Liver (tissue), 8 donors: ENCODE measurements at regions not wholly inside any gene's neighbourhood (a gene's known extent, or its start where the extent isn't known, plus 50 kb on each side); places are given as distances from the start of the nearest gene placed in this dataset.

Experiments
- DNase-seq: peaks from one replicate; pipeline ENCODE4 v3.0.0-alpha.2; 2017; ENCODE audit warnings: low spot score
- H3K27ac ChIP-seq, 2 donors: one replicate each; pipeline ENCODE4 v1.7.0; 2013; ENCODE audit warnings: inconsistent platforms in 2 of 2, low read length in 2 of 2, control low read depth in 1 of 2, low read depth in 1 of 2, mild to moderate bottlenecking in 1 of 2
- H3K27me3 ChIP-seq, 4 donors: one replicate each; pipeline versions ENCODE4 v1.6.1 to v1.7.0; 2013; ENCODE audit warnings: low read length in 3 of 4, inconsistent platforms in 1 of 4, mild to moderate bottlenecking in 1 of 4, moderate library complexity in 1 of 4; ENCODE audit not compliant: control insufficient read depth in 4 of 4, insufficient read depth in 4 of 4
- H3K36me3 ChIP-seq, 4 donors: one replicate each; pipeline versions ENCODE4 v1.6.1 to v1.7.0; 2013; ENCODE audit warnings: low read length in 3 of 4, mild to moderate bottlenecking in 3 of 4, low read depth in 1 of 4, moderate library complexity in 1 of 4; ENCODE audit not compliant: control insufficient read depth in 4 of 4, insufficient read depth in 3 of 4
- H3K4me1 ChIP-seq, 4 donors: one replicate each; pipeline versions ENCODE4 v1.6.1 to v1.7.0; 2013; ENCODE audit warnings: low read length in 3 of 4, mild to moderate bottlenecking in 3 of 4, moderate library complexity in 1 of 4; ENCODE audit not compliant: control insufficient read depth in 4 of 4, insufficient read depth in 4 of 4
- H3K4me3 ChIP-seq, 3 donors: one replicate each; pipeline versions ENCODE4 v1.6.1 to v1.7.0; 2013; ENCODE audit warnings: low read length in 3 of 3, control low read depth in 1 of 3, low read depth in 1 of 3, mild to moderate bottlenecking in 1 of 3
- H3K9ac ChIP-seq, 2 donors: one replicate each; pipeline ENCODE4 v1.7.0; 2013; ENCODE audit warnings: low read length in 2 of 2, mild to moderate bottlenecking in 2 of 2, moderate library complexity in 2 of 2, control low read depth in 1 of 2, low read depth in 1 of 2
- H3K9me3 ChIP-seq, 4 donors: one replicate each; pipeline versions ENCODE4 v1.6.1 to v1.7.0; 2013; ENCODE audit warnings: low read length in 3 of 4; ENCODE audit not compliant: control insufficient read depth in 4 of 4
- ATF3 ChIP-seq: IDR thresholded peaks from 2 replicates; pipeline ENCODE4 v1.6.1; 2016; ENCODE audit warnings: antibody characterized with exemption
- CTCF ChIP-seq: fragments of 150-350 bp; IDR thresholded peaks from 2 replicates; pipeline ENCODE4 v1.5.1; 2017; ENCODE audit warnings: improper control_type of control experiment, low read depth, low read length; ENCODE audit not compliant: missing input control
- EGR1 ChIP-seq, 2 donors: IDR thresholded peaks; 2 replicates each; pipeline ENCODE4 v1.6.1; 2016 to 2018; ENCODE audit warnings: antibody characterized with exemption in 2 of 2, low read depth in 2 of 2
- FOXA1 ChIP-seq: IDR thresholded peaks from 2 replicates; pipeline ENCODE4 v1.6.1; 2016; ENCODE audit warnings: antibody characterized with exemption
- FOXA2 ChIP-seq: IDR thresholded peaks from 2 replicates; pipeline ENCODE4 v1.6.1; 2016; ENCODE audit warnings: antibody characterized with exemption
- GABPA ChIP-seq, 2 donors: IDR thresholded peaks in 1 of 2; conservative IDR thresholded peaks in 1 of 2; 2 replicates each; pipeline ENCODE4 v1.6.1; 2016; ENCODE audit warnings: antibody characterized with exemption in 2 of 2, mild to moderate bottlenecking in 1 of 2, moderate library complexity in 1 of 2
- HNF4A ChIP-seq, 2 donors: conservative IDR thresholded peaks; 2 replicates each; pipeline ENCODE4 v1.6.1; 2016; ENCODE audit warnings: antibody characterized with exemption in 2 of 2, mild to moderate bottlenecking in 2 of 2
- HNF4G ChIP-seq: IDR thresholded peaks from 2 replicates; pipeline ENCODE4 v1.6.1; 2016; ENCODE audit warnings: antibody characterized with exemption
- JUND ChIP-seq, 2 donors: IDR thresholded peaks; 2 replicates each; pipeline ENCODE4 v1.6.1; 2016; ENCODE audit warnings: antibody characterized with exemption in 2 of 2
- MAX ChIP-seq: IDR thresholded peaks from 2 replicates; pipeline ENCODE4 v1.6.1; 2016; ENCODE audit warnings: antibody characterized with exemption
- NR2F2 ChIP-seq: IDR thresholded peaks from 2 replicates; pipeline ENCODE4 v1.6.1; 2016; ENCODE audit warnings: antibody characterized with exemption
- RAD21 ChIP-seq, 2 donors: IDR thresholded peaks; 2 replicates each; pipeline ENCODE4 v1.6.1; 2016; ENCODE audit warnings: antibody characterized with exemption in 2 of 2, mild to moderate bottlenecking in 2 of 2
- REST ChIP-seq: IDR thresholded peaks from 2 replicates; pipeline ENCODE4 v1.6.1; 2016; ENCODE audit warnings: antibody characterized with exemption, mild to moderate bottlenecking
- RXRA ChIP-seq, 2 donors: IDR thresholded peaks; 2 replicates each; pipeline ENCODE4 v1.6.1; 2017 to 2018; ENCODE audit warnings: antibody characterized with exemption in 2 of 2, mild to moderate bottlenecking in 1 of 2
- SP1 ChIP-seq: IDR thresholded peaks from 2 replicates; pipeline ENCODE4 v1.6.1; 2018; ENCODE audit warnings: antibody characterized with exemption, mild to moderate bottlenecking
- TAF1 ChIP-seq: conservative IDR thresholded peaks from 2 replicates; pipeline ENCODE4 v1.6.1; 2016; ENCODE audit warnings: antibody characterized with exemption, mild to moderate bottlenecking
- YY1 ChIP-seq: IDR thresholded peaks from 2 replicates; pipeline ENCODE4 v1.6.1; 2016; ENCODE audit warnings: antibody characterized with exemption, mild to moderate bottlenecking
- ZBTB33 ChIP-seq: IDR thresholded peaks from 2 replicates; pipeline ENCODE4 v1.6.1; 2016; ENCODE audit warnings: antibody characterized with exemption
- WGBS: extraction: QIAGEN DNeasy Blood & Tissue Kit; methylation state at CpG from one replicate; pipeline ENCODE4 v1.1.7; 2013; 5-methylcytosine and 5-hydroxymethylcytosine counted together
- donor health status: healthy.
- donor health status: healthy.
- donor health status: healthy.
- donor health status: healthy.
- donor health status: healthy.

- no peak for TF ChIP-seq CTCF
- no peak for TF ChIP-seq JUND (IDR thresholded peaks at IDR 0.05)
These were observed 334.1 kb downstream of the RPS24 start (continued) for GRCh38 chr10:78367751-78368150.

- Histone ChIP-seq H3K27ac (no peak overlapping the region), H3K9ac (no peak overlapping the region), H3K4me1 (no peaks in the 10 kb centered on the region), H3K4me3 (no peak overlapping the region), H3K36me3 (no peaks in the 10 kb centered on the region), H3K9me3 (no peaks in the 10 kb centered on the region), H3K27me3 (no peaks in the 10 kb centered on the region)
- TF ChIP-seq TAF1 (no peak), HNF4G (no peak), GABPA (IDR thresholded peaks at IDR 0.05 in 1 of 2, conservative IDR thresholded peaks at IDR 0.05 in 1 of 2) (no peak), MAX (no peak), YY1 (no peak), NR2F2 (no peak), RXRA (IDR thresholded peaks at IDR 0.05) (no peak), RAD21 (IDR thresholded peaks at IDR 0.05) (no peak), EGR1 (IDR thresholded peaks at IDR 0.05; ENCODE audit: low read depth in 2 of 2) (no peak), JUND (IDR thresholded peaks at IDR 0.05) (no peak), HNF4A (conservative IDR thresholded peaks at IDR 0.05) (no peak), SP1 (no peak), FOXA2 (no peak), FOXA1 (no peak), REST (no peak), ZBTB33 (no peak), CTCF (no peak), ATF3 (no peak)
- 67% methylated on average over 4 of the region's 4 CpGs for WGBS
- no peak for DNase-seq
These were observed 337.5 kb downstream of the RPS24 start for GRCh38 chr10:78371136-78371535.
